Endothelial cell (in vitro differentiated cells): ENCODE measurements at regions not wholly inside any gene's neighbourhood (a gene's known extent, or its start where the extent isn't known, plus 50 kb on each side); places are given as distances from the start of the nearest gene placed in this dataset.

Experiments used
- DNase-seq: peaks from one replicate; pipeline ENCODE4 v3.0.0; 2021; ENCODE audit warnings: low spot score
- H3K27ac Mint-ChIP-seq: one replicate; pipeline ENCODE4 v1.8.0; 2021; ENCODE audit warnings: mixed read lengths, inconsistent platforms; ENCODE audit not compliant: unreplicated experiment
- H3K27me3 Mint-ChIP-seq: one replicate; pipeline ENCODE4 v1.8.0; 2021; ENCODE audit warnings: mild to moderate bottlenecking, moderate library complexity, mixed read lengths, inconsistent platforms; ENCODE audit not compliant: unreplicated experiment
- H3K36me3 Mint-ChIP-seq: one replicate; pipeline ENCODE4 v1.8.0; 2021; ENCODE audit warnings: mild to moderate bottlenecking, low read depth, mixed read lengths, inconsistent platforms; ENCODE audit not compliant: unreplicated experiment
- H3K4me1 Mint-ChIP-seq: one replicate; pipeline ENCODE4 v1.8.0; 2021; ENCODE audit warnings: mild to moderate bottlenecking, mixed read lengths, inconsistent platforms; ENCODE audit not compliant: unreplicated experiment
- H3K4me3 Mint-ChIP-seq: one replicate; pipeline ENCODE4 v1.8.0; 2021; ENCODE audit warnings: mild to moderate bottlenecking, mixed read lengths, inconsistent platforms; ENCODE audit not compliant: unreplicated experiment
- H3K9me3 Mint-ChIP-seq: one replicate; pipeline ENCODE4 v1.8.0; 2021; ENCODE audit warnings: mixed read lengths, inconsistent platforms; ENCODE audit not compliant: unreplicated experiment
- TF ChIP-seq, protein P1 (sequence below): fragments of 200-600 bp; sonication (generic); IDR thresholded peaks from one replicate; pipeline ENCODE4 v1.5.0; 2021; ENCODE audit warnings: antibody characterized with exemption; ENCODE audit not compliant: unreplicated experiment

DNA sequence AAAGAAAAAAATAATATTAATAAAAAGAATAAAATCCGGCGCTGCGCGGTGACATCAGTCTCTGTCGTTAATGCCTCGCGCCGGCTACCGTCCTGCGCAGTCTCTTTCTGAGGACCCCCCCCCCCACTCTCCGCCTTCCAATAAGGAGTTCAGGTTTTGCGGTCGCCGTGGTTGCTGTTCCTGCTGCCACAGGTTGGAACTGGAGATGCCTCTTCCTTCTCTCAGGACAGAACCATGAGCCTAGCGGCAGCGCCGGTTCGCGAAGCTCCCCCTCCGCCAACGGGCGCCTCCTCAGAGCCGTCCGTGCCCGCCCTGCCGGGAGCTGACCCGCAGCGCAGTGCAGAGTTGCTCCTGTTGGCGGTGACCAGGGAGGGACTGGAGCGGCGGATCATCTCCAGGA, 2093.4 kb downstream of the TP53TG3F start:
- Mint-ChIP-seq H3K27me3 (no peaks in the 10 kb centered on the region), H3K27ac (no peak overlapping the region), H3K9me3 (peaks cover 15% of the 10 kb centered on the region), H3K4me1 (no peaks in the 10 kb centered on the region), H3K36me3 (no peaks in the 10 kb centered on the region), H3K4me3 (no peak overlapping the region)
- TF ChIP-seq, protein P1, sequence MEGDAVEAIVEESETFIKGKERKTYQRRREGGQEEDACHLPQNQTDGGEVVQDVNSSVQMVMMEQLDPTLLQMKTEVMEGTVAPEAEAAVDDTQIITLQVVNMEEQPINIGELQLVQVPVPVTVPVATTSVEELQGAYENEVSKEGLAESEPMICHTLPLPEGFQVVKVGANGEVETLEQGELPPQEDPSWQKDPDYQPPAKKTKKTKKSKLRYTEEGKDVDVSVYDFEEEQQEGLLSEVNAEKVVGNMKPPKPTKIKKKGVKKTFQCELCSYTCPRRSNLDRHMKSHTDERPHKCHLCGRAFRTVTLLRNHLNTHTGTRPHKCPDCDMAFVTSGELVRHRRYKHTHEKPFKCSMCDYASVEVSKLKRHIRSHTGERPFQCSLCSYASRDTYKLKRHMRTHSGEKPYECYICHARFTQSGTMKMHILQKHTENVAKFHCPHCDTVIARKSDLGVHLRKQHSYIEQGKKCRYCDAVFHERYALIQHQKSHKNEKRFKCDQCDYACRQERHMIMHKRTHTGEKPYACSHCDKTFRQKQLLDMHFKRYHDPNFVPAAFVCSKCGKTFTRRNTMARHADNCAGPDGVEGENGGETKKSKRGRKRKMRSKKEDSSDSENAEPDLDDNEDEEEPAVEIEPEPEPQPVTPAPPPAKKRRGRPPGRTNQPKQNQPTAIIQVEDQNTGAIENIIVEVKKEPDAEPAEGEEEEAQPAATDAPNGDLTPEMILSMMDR, result no peak
- DNase-seq, result no peak

DNA sequence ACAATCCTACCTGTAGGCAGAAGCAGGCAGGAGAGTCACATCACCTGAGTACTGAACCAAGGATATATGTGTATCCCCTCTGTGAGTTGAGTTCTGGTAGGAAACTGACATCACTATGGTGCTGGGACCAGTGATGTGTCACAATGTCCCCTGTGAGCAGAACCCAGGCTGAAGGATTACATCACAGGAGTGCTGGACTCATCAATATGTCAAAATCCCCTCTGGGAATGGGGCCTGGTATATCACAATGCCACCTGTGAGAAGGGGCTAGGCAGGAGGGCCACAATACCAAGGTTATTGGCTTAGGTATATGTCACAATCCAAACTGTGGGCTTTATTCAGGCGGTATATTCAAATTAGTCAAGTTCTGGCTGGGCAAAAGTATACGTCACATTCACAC, 2098.3 kb downstream of the TP53TG3F start:
- TF ChIP-seq, protein P1, result no peak
- DNase-seq, result no peak
- Mint-ChIP-seq H3K4me1 (no peaks in the 10 kb centered on the region), H3K27ac (no peak overlapping the region), H3K4me3 (no peak overlapping the region), H3K36me3 (peaks cover 7% of the 10 kb centered on the region), H3K9me3 (peaks cover 21% of the 10 kb centered on the region), H3K27me3 (peaks cover 9% of the 10 kb centered on the region)

DNA sequence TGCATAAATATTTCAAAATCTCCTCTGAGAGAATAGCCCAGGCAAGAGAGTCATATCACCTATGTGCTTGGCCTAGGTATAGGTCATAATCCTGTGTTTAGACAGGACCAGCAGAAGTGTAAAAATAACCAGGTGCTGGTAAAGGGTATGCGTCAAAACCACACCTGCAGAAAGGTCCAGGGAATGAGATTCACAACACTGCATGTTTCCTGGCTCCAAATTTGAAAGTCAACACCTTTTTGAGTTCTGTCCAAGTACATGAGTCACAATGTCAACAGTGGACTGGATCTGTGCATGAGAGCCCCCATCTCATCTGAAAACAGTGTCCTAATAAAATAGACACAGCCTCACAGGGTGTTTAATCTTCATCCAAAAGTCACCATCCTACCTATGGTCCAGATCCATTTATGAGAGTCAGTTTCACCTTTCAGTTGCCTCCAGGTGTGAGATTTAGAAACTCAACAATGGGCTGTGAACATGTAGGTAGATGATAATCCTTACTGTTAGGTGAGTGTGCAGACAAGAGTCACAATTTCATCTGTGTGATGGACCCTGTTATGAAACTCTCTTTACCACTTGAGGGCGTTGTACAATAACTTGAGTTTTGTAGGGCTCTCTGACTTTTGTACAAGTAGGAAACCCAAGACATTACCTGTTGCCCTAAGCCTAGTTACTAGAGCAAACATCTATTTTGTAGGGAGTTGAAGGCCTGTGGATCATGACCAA, 2100.7 kb downstream of the TP53TG3F start:
- DNase-seq, result no peak
- Mint-ChIP-seq H3K27ac (no peak overlapping the region), H3K4me3 (no peak overlapping the region), H3K36me3 (peaks cover 7% of the 10 kb centered on the region), H3K27me3 (peaks cover 9% of the 10 kb centered on the region), H3K9me3 (peaks cover 17% of the 10 kb centered on the region), H3K4me1 (no peaks in the 10 kb centered on the region)
- TF ChIP-seq, protein P1, result no peak

DNA sequence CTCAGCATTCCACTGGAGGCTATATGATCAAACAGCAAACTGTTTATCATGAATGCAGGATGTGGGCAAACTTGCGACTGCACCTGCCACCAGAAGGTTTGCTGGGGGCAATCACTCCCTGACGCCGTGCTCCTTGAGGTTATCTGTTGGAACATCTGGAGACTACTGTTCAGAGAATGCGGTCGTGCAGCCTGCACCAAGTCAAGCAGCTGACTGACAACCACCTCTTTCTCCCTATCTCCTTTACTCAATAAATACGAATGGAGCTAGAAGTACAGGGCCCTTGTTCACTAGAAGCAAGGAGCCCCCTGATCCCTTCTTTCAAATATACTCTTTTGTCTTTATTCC, 2101.2 kb downstream of the TP53TG3F start:
- H3K36me3 Mint-ChIP-seq, result peaks cover 10% of the 10 kb centered on the region
- TF ChIP-seq, protein P1, result no peak
- no peaks in the 10 kb centered on the region for H3K4me1 Mint-ChIP-seq
- peaks cover 12% of the 10 kb centered on the region for H3K27me3 Mint-ChIP-seq
- peaks cover 22% of the 10 kb centered on the region for H3K9me3 Mint-ChIP-seq
- DNase-seq, result no peak
- H3K27ac Mint-ChIP-seq, result no peak overlapping the region
- no peak overlapping the region for H3K4me3 Mint-ChIP-seq

DNA sequence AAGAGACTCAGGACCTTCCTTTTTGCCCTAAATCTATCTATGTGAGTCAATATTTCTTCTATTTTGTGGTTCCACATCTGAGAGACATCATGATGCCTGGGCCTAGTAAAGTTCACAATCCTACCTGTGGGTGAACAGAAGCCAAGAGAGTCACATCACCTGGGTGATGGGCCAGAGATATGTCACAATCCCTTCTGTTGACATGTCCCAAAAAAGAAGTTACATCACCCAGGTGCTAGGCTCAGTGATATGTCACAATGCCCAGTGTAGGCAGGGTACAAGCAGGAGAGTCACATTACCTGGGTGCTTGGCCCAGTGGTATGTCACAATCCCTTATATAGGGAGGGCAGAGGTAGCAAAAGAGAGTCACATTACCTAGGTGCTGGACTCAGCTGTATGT, 2101.9 kb downstream of the TP53TG3F start:
- H3K36me3 Mint-ChIP-seq, result peaks cover 12% of the 10 kb centered on the region
- no peak overlapping the region for H3K27ac Mint-ChIP-seq
- TF ChIP-seq, protein P1, result no peak
- H3K4me3 Mint-ChIP-seq, result no peak overlapping the region
- H3K4me1 Mint-ChIP-seq, result no peaks in the 10 kb centered on the region
- peaks cover 23% of the 10 kb centered on the region for H3K9me3 Mint-ChIP-seq
- DNase-seq, result no peak
- H3K27me3 Mint-ChIP-seq, result peaks cover 12% of the 10 kb centered on the region
